Naive thymus-derived CD8-positive, alpha-beta T cell (primary cell): ENCODE measurements at regions not wholly inside any gene's neighbourhood (a gene's known extent, or its start where the extent isn't known, plus 50 kb on each side); places are given as distances from the start of the nearest gene placed in this dataset.

Experiments used
- ATAC-seq, 2 donors: fragments of 150-1000 bp; cut with Tn5 transposase in 1 of 2; sonication (Bioruptor Pico), chemical (Tn5 transposase) in 1 of 2; 1 replicate in 1 of 2; 2 replicates in 1 of 2; pipeline ENCODE4 v1.10.0; 2021; ENCODE audit warnings: mild to moderate bottlenecking in 2 of 2, moderate library complexity in 2 of 2
- POLR2A ChIA-PET: fragments of 350-600 bp; sonication (Branson Sonifier 250); formaldehyde crosslinking; loops from one replicate; lab custom pipeline; 2021; ENCODE audit warnings: antibody characterized with exemption; lab: Charles Lee
- DNase-seq, 10 donors: peaks; one replicate each; pipeline versions ENCODE4 v3.0.0 to v3.0.0-alpha.2; 2020 to 2022
- H3K27ac Mint-ChIP-seq, 10 donors: one replicate each; pipeline ENCODE4 v1.8.0; 2020 to 2022; ENCODE audit warnings: mild to moderate bottlenecking in 10 of 10, mixed read lengths in 10 of 10, moderate library complexity in 4 of 10, inconsistent platforms in 1 of 10
- H3K27me3 Mint-ChIP-seq, 5 donors: one replicate each; pipeline ENCODE4 v1.8.0; 2021 to 2022; ENCODE audit warnings: mixed read lengths in 5 of 5
- H3K36me3 Mint-ChIP-seq, 3 donors: one replicate each; pipeline ENCODE4 v1.8.0; 2020 to 2022; ENCODE audit warnings: mixed read lengths in 3 of 3, mild to moderate bottlenecking in 2 of 3, inconsistent platforms in 1 of 3
- H3K4me1 Mint-ChIP-seq, 4 donors: one replicate each; pipeline ENCODE4 v1.8.0; 2021 to 2022; ENCODE audit warnings: mixed read lengths in 4 of 4
- H3K4me3 Mint-ChIP-seq, 10 donors: one replicate each; pipeline ENCODE4 v1.8.0; 2020 to 2022; ENCODE audit warnings: mild to moderate bottlenecking in 10 of 10, mixed read lengths in 10 of 10, moderate library complexity in 6 of 10, inconsistent platforms in 1 of 10
- H3K9me3 Mint-ChIP-seq, 9 donors: one replicate each; pipeline ENCODE4 v1.8.0; 2020 to 2022; ENCODE audit warnings: mixed read lengths in 9 of 9, mild to moderate bottlenecking in 3 of 9, inconsistent platforms in 1 of 9, moderate library complexity in 1 of 9

- POLR2A ChIA-PET = no interaction called here
- ATAC-seq (no peak), DNase-seq (no peak)
- Mint-ChIP-seq H3K27me3 (peaks cover 13 to 29% (median 14%) of the 10 kb centered on the region in 5 donors), H3K36me3 (no peaks in the 10 kb centered on the region), H3K4me3 (no peak overlapping the region), H3K4me1 (no peaks in the 10 kb centered on the region), H3K27ac (no peak overlapping the region), H3K9me3 (peaks cover 0 to 2% (median 0%) of the 10 kb centered on the region in 9 donors)
Observed at GRCh38 chr12:91278126-91278525, 95.5 kb upstream of the DCN start.

GRCh38 chr12:91276509-91276908 is 93.9 kb upstream of the DCN start:
- ATAC-seq (no peak), DNase-seq (no peak)
- Mint-ChIP-seq H3K27ac (no peak overlapping the region), H3K9me3 (no peaks in the 10 kb centered on the region), H3K36me3 (no peaks in the 10 kb centered on the region), H3K4me1 (no peaks in the 10 kb centered on the region), H3K4me3 (no peak overlapping the region), H3K27me3 (peaks cover 12 to 42% (median 13%) of the 10 kb centered on the region in 5 donors)
- POLR2A ChIA-PET = no interaction called here

GRCh38 chr12:91275321-91275720 is 92.7 kb upstream of the DCN start:
- POLR2A ChIA-PET = no interaction called here
- Mint-ChIP-seq H3K27ac (no peak overlapping the region), H3K4me3 (no peak overlapping the region), H3K4me1 (no peaks in the 10 kb centered on the region), H3K27me3 (peaks cover 9 to 42% (median 15%) of the 10 kb centered on the region in 5 donors), H3K9me3 (no peaks in the 10 kb centered on the region), H3K36me3 (no peaks in the 10 kb centered on the region)
- DNase-seq = no peak
- no peak for ATAC-seq

GRCh38 chr12:91274916-91275315 is 92.3 kb upstream of the DCN start:
- H3K4me3 Mint-ChIP-seq = no peak overlapping the region
- H3K9me3 Mint-ChIP-seq = no peaks in the 10 kb centered on the region
- H3K36me3 Mint-ChIP-seq = no peaks in the 10 kb centered on the region
- no peak for DNase-seq
- POLR2A ChIA-PET = no interaction called here
- peaks cover 8 to 40% (median 14%) of the 10 kb centered on the region in 5 donors for H3K27me3 Mint-ChIP-seq
- no peak overlapping the region for H3K27ac Mint-ChIP-seq
- no peak for ATAC-seq
- H3K4me1 Mint-ChIP-seq = no peaks in the 10 kb centered on the region

- Mint-ChIP-seq H3K27me3 (peaks cover 10 to 49% (median 15%) of the 10 kb centered on the region in 5 donors), H3K4me3 (no peak overlapping the region), H3K4me1 (no peaks in the 10 kb centered on the region), H3K9me3 (no peaks in the 10 kb centered on the region), H3K36me3 (no peaks in the 10 kb centered on the region), H3K27ac (no peak overlapping the region)
- DNase-seq (no peak), ATAC-seq (no peak)
- POLR2A ChIA-PET = no interaction called here
Observed at GRCh38 chr12:91273560-91273959, 90.9 kb upstream of the DCN start.

GRCh38 chr12:91272461-91273063 is 89.9 kb upstream of the DCN start:
- Mint-ChIP-seq H3K4me1 (no peaks in the 10 kb centered on the region), H3K4me3 (no peak overlapping the region), H3K36me3 (no peaks in the 10 kb centered on the region), H3K9me3 (no peaks in the 10 kb centered on the region), H3K27ac (no peak overlapping the region), H3K27me3 (peaks cover 7 to 39% (median 10%) of the 10 kb centered on the region in 5 donors)
- no peak for DNase-seq
- POLR2A ChIA-PET = no interaction called here
- no peak for ATAC-seq

- DNase-seq (no peak), ATAC-seq (no peak)
- H3K9me3 Mint-ChIP-seq = no peaks in the 10 kb centered on the region
- H3K27me3 Mint-ChIP-seq = peaks cover 7 to 30% (median 10%) of the 10 kb centered on the region in 5 donors
- no peak overlapping the region for H3K4me3 Mint-ChIP-seq
- no peaks in the 10 kb centered on the region for H3K36me3 Mint-ChIP-seq
- H3K4me1 Mint-ChIP-seq = no peaks in the 10 kb centered on the region
- POLR2A ChIA-PET = no interaction called here
- H3K27ac Mint-ChIP-seq = no peak overlapping the region
Observed at GRCh38 chr12:91271185-91271584, 88.6 kb upstream of the DCN start.

GRCh38 chr12:91267039-91267438 is 84.4 kb upstream of the DCN start:
- H3K4me3 Mint-ChIP-seq = no peak overlapping the region
- ATAC-seq (no peak), DNase-seq (no peak)
- POLR2A ChIA-PET = no interaction called here
- H3K36me3 Mint-ChIP-seq = no peaks in the 10 kb centered on the region
- H3K27me3 Mint-ChIP-seq = peaks cover 5 to 22% (median 7%) of the 10 kb centered on the region in 5 donors
- H3K27ac Mint-ChIP-seq = no peak overlapping the region
- no peaks in the 10 kb centered on the region for H3K4me1 Mint-ChIP-seq
- H3K9me3 Mint-ChIP-seq = no peaks in the 10 kb centered on the region

- Mint-ChIP-seq H3K27ac (no peak overlapping the region), H3K4me3 (no peak overlapping the region), H3K27me3 (peaks cover 2 to 11% (median 6%) of the 10 kb centered on the region in 5 donors), H3K36me3 (peaks cover 0 to 2% (median 0%) of the 10 kb centered on the region in 3 donors), H3K4me1 (no peaks in the 10 kb centered on the region), H3K9me3 (peaks cover 0 to 6% (median 0%) of the 10 kb centered on the region in 9 donors)
- DNase-seq = no peak
- ATAC-seq = no peak
- POLR2A ChIA-PET = no interaction called here
Observed at GRCh38 chr12:91264178-91264577, 81.6 kb upstream of the DCN start.

GRCh38 chr12:91261820-91262676 is 79.4 kb upstream of the DCN start:
- H3K4me1 Mint-ChIP-seq = no peaks in the 10 kb centered on the region
- H3K9me3 Mint-ChIP-seq = peaks cover 0 to 6% (median 0%) of the 10 kb centered on the region in 9 donors
- ATAC-seq (no peak), DNase-seq (no peak)
- peaks cover 0 to 12% (median 9%) of the 10 kb centered on the region in 5 donors for H3K27me3 Mint-ChIP-seq
- peaks cover 0 to 2% (median 0%) of the 10 kb centered on the region in 3 donors for H3K36me3 Mint-ChIP-seq
- no peak overlapping the region for H3K4me3 Mint-ChIP-seq
- POLR2A ChIA-PET = no interaction called here
- no peak overlapping the region for H3K27ac Mint-ChIP-seq

- no peak overlapping the region for H3K4me3 Mint-ChIP-seq
- peaks cover 0 to 6% (median 0%) of the 10 kb centered on the region in 9 donors for H3K9me3 Mint-ChIP-seq
- no peak for DNase-seq
- no peak for ATAC-seq
- no peak overlapping the region for H3K27ac Mint-ChIP-seq
- no peaks in the 10 kb centered on the region for H3K4me1 Mint-ChIP-seq
- peaks cover 0 to 2% (median 0%) of the 10 kb centered on the region in 3 donors for H3K36me3 Mint-ChIP-seq
- H3K27me3 Mint-ChIP-seq = peaks cover 0 to 24% (median 9%) of the 10 kb centered on the region in 5 donors
- POLR2A ChIA-PET = no interaction called here
Observed at GRCh38 chr12:91256411-91256810, 73.8 kb upstream of the DCN start.

GRCh38 chr12:91252341-91252740 is 69.7 kb upstream of the DCN start:
- DNase-seq (no peak), ATAC-seq (no peak)
- POLR2A ChIA-PET = no interaction called here
- Mint-ChIP-seq H3K27me3 (peaks cover 0 to 16% (median 8%) of the 10 kb centered on the region in 5 donors), H3K36me3 (no peaks in the 10 kb centered on the region), H3K4me3 (no peak overlapping the region), H3K9me3 (peaks cover 0 to 4% (median 0%) of the 10 kb centered on the region in 9 donors), H3K4me1 (no peaks in the 10 kb centered on the region), H3K27ac (no peak overlapping the region)

GRCh38 chr12:91250273-91250665 is 67.7 kb upstream of the DCN start:
- H3K36me3 Mint-ChIP-seq = no peaks in the 10 kb centered on the region
- DNase-seq (no peak), ATAC-seq (no peak)
- POLR2A ChIA-PET = no interaction called here
- H3K4me3 Mint-ChIP-seq = no peak overlapping the region
- H3K4me1 Mint-ChIP-seq = no peaks in the 10 kb centered on the region
- no peak overlapping the region for H3K27ac Mint-ChIP-seq
- peaks cover 0 to 9% (median 3%) of the 10 kb centered on the region in 5 donors for H3K27me3 Mint-ChIP-seq
- peaks cover 0 to 11% (median 0%) of the 10 kb centered on the region in 9 donors for H3K9me3 Mint-ChIP-seq
